Left cardiac atrium (tissue), 4 donors: ENCODE measurements at regions not wholly inside any gene's neighbourhood (a gene's known extent, or its start where the extent isn't known, plus 50 kb on each side); places are given as distances from the start of the nearest gene placed in this dataset.

ENCODE experiments used
- ATAC-seq, 2 donors: fragments of 200-7000 bp; cut with Tn5 transposase; one replicate each; pipeline ENCODE4 v1.9.1; 2020; ENCODE audit warnings: mild to moderate bottlenecking in 2 of 2, moderate library complexity in 2 of 2
- DNase-seq: peaks from one replicate; pipeline ENCODE4 v3.0.0-alpha.2; 2020
- intact Hi-C, 2 donors: fragments of 100-400 bp; cut with DNase I; formaldehyde crosslinking; loops; one replicate each; pipeline versions ENCODE4 v1.14.1 to v1.15.1; 2022 to 2023
- donor health status: DM: no; HTN: yes; CAD: no.
- donor health status: DM: no; HTN: yes; CAD: no; lungs with severe emphysema.
- donor health status: DM: yes; HTN: yes; CAD: no.
- donor health status: Dilated cardiomyopathy.

DNA sequence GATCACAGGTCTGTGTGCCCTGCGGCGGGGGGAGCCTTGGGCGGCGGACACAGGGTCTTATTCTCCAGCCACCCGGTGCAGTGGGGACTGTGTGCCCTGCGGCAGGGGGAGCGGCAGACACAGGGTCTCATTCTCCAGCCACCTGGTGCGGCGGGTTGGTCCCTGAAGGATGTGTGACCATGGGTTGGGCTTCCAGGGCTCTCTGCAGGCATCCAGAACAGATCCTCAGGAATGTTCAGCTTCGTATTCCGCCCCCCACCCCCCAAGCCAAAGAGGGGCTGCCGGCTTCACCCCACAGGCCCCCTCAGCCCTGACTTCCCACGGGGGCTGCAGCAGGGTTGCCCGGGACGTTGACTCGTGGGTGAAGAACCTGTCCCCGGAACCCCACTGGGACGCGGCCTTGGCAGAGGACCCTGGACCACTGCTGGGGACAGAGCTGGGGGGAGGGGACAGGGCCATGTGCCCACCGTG, 154.5 kb upstream of the PPP2R2D start:
- ATAC-seq (no peak), DNase-seq (no peak)
- intact Hi-C loops = no loop called here

DNA sequence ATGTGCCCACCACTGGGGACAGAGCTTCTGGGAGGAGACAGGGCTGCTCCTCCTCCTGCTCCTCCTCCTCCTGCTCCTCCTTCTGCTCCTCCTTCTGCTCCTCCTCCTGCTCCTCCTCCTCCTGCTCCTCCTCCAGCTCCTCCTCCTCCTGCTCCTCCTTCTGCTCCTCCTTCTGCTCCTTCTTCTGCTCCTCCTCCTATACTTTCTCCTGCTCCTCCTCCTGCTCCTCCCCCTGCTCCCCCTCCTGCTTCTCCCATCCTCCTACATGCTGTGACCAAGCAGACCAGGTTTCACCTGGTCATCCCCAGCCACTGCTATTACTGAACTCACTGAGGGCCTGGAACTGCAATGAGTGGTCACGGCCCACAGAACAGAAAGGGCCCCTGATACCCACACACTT, 154.0 kb upstream of the PPP2R2D start:
- intact Hi-C loops = no loop called here
- ATAC-seq (no peak), DNase-seq (no peak)

DNA sequence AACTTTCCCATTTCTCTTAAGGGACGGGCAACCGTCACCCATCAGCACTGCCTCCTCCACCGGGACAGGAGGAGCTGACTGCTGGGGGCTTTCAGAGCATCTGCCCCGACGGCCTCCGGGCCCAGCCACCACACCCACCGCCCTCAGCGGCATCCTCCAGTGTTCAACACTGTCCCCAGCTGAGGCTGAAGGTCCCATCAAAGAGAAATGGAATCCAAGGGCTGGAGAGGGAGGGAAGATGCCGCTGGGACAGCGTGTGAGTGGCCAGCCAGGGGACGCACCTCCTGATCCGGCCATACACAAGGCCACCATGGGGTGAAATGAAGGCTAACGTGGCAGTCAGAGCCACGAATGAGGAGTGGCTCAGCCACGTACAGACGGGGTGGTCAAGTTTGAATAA, 153.6 kb upstream of the PPP2R2D start:
- ATAC-seq (no peak), DNase-seq (no peak)
- intact Hi-C loops = no loop called here

DNA sequence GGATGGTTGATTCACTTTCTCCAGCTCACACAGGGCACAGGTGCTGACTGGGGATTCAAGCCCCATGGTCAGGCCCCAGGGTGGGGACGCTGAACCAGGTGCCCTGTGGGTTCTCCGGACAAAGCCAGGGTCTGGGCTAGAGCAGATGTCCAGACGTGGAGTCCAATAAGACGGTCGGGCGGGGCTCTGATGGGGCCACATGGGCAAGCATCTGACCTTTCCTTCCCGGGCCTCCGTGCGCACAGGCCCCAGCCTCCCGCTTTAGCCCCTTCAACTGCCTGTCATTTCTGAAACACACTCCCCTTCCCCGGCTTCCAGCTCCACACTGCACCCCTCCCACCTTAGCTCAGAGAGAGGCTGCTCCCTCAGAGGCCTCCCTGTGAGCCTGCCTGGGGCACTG, 153.0 kb upstream of the PPP2R2D start:
- DNase-seq (no peak), ATAC-seq (no peak)
- intact Hi-C loops = no loop called here

DNA sequence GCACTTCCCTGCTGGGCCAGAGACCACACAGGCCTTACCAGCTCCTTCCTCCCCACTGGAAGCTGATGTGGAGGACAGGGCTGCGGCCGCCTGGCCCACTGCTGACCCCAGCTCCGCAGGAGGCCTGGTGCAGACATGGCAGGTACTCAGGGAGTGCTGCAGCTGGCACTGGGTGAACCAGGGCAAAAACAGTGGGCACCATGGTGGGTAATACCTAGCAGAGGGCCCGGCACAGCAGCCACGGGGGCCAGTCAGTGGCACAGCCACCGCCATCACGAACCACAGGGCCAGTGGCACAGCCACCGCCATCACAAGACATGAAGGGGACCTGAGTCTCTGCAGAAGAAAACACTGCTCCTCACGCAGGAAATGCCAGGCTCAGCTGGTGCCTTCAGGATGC, 152.6 kb upstream of the PPP2R2D start:
- ATAC-seq = no peak
- DNase-seq = no peak
- intact Hi-C loops = no loop called here

DNA sequence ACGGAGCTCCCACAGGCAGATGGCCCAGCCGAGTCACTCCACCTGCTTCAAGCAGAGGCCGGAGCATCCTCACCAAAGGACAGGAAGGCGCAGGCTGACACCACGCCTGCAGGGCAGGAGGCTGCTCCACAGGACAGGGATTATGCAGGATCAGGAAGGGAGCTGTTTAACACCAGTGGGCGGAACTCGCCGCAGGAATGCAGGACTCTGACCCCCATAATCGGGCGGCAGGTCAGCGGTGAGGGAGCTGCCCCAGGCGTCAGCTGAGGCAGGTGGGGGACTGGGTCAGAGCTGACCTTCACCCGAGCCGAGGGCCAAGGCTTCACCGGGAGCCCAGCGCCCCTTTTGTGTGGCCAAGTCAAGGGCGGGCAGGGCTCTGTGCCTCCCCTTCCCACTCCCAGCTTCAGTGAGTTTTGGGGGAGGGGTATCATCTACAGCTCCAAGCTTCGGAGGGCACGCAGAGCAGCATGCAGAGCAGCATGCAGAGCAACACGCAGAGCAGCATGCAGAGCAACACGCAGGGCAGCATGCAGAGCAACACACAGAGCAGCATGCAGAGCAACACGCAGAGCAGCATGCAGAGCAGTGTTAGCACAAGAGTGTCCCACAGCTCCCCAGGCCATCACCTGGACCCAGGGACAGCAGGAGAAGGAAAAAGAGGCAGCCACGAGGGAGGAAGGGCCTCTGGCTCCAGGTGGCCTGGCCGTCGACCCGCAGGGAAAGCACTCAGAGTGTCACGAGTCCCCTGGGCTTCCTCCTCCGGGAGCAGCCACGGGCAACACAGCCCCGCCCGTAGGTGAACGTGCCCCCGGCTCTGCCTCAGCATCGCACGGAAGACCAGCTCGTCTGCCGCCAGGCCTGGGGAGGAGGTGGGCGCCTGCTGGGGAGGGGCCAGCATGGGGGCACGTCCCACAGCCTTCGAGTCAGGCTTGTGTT, 151.7 kb upstream of the PPP2R2D start:
- DNase-seq = no peak
- intact Hi-C loops = no loop called here
- no peak for ATAC-seq

DNA sequence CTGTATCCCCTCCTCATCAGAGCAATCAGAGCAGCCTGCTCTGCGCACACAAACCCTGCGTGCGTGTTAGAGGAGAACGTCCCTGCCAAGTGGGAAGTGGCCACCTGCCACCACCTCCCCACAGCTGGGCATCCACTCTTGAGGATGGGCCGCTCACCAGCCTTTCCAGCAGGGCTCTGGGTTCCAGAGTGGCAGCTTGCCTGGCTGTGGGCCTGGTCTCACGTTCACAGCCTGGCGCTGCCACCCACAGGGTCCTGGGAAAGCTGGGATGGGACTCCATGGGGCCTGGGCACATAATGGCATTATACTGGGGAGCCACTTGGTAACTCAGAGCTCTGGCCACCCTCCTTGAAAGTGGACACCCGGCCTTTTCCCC, 151.1 kb upstream of the PPP2R2D start:
- intact Hi-C loops = no loop called here
- ATAC-seq = no peak
- DNase-seq = no peak

DNA sequence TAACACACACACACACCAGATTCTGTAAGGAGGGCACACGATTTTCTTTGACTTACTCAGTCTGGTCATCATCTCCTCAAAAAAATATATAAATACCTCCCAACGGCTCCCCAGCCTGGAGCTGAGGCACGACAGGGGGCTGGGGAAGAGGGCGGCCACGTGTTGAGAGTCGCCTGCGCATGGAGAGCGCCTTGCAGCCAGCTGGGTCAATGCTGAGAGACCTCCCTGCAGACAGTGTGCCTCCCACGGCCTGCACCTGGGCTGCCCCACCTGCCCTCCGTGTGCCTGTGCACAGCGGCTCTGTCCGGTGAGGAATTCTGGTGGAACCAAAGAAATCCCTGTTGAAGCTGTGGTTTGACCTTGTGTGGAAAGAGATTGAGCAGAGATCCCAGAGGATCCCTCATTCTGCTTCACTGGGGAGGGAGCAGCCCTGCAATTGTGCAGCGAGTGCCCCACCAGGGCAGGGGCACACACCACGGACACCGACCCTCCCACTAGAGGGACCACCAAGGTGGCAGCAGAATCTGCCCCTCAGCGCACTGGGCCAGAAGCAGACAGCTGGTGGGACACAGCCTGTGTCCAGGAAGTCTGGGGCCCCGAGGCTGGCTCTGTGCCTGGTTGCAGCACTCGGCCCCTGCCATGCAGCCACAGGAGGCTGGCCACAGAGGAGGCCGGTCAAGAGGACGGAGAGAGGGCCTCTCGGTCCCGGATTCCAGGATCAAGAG, 150.5 kb upstream of the PPP2R2D start:
- intact Hi-C loops = no loop called here
- ATAC-seq (no peak), DNase-seq (no peak)

DNA sequence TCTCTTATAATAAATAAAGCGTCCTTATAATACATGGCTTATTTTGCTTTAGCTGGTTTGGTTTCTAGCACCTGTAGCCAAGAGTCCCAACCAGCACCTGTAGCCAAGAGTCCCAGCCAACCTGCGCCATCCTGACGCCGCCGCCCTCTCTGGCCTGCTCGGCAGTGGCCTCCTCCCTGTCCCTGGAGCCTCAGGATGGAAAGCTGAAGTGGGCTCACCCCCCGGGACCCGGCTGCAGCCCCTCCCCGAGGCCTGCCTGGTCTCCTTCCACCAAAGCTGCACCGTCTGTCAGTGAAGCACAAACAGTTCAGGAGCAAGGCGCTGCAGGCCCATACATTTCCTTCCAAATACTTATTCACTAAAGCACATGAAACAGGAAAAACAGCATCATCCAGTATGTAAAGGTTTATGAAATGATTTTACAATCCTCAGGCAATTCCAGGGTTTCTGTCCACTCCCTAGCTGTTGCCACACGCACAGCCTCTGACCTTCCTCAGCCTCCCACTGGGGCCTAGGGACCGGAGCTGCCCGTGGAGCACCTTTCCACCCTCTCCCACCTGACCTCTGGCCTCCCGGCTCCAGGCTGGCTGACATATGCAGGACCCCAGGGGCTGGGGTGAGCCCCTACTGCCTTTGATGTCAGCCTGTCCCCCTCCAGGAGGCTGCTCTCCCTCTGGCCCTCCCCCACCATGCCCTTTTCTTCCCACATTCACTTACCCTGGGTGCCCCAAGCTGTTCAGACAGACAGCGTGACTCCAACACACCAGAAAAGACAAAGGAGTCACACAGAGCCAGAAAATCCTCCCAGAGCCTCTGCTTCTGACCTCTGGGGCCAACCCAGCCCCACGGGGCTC, 149.6 kb upstream of the PPP2R2D start:
- ATAC-seq (no peak), DNase-seq (no peak)
- intact Hi-C loops = no loop called here

DNA sequence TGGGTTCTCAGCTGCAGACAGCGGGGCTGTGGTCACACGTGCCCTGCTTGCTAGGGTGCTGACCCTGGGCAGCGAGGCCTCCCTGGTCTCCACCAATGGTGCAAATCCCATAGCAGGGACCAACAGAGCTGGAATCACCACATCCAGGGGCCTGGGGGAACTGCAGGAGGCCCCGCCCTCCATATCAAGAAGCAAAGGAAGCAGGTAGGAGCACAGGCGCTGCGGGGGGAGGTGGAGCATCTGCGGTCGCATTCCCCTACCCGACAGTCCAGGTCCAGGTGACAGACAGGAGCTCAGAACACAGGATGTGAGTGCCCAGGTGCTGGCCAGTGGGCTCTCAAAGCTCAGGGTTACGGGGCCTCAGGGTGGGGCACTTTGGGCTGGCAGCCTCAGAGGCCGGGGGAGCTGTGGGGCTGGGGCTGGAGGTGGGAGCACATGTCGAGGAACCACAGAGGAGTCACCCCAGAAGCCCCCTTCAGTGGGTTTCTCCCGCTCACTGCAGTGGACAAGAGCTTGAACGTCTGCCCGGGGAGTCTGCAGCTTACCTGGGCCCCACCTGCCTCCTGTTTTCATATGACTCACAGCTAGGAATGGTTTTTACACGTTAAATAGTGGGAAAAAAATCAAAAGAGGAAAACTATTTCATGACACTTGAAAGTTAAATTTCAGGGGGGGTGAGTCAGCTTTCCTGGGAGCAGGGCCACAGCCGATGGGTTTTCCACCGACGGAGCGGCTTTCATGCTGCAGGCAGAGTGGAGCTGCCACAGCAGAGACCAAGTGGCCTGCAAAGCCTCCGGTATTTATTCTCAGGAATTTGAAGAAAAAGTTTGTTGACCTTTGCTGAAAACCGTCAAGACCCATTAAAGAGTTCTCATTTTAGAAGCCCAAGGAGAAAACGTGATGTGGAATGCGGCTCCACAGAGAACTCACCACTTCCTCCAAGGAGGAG, 148.7 kb upstream of the PPP2R2D start:
- intact Hi-C loops = no loop called here
- ATAC-seq = no peak
- DNase-seq = no peak

DNA sequence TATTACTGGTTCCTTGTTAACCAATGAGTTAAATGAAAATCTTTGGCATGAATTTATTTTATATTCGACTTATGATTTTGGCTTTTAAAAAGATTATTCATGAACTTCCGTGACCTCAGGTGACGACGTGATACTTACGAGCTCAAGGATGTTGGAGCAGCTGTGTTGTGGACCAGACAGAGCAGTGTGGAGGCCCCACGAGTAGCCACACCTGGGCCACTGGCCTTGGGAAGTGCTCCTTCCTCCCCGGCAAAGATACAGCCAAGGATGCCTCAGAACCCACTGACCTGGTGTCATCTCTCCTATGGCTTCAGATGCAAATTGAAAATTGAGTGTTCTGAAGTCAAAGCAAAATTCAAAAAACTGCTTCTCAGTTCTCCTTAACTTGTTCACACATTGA, 147.5 kb upstream of the PPP2R2D start:
- intact Hi-C loops = no loop called here
- ATAC-seq (no peak), DNase-seq (no peak)

DNA sequence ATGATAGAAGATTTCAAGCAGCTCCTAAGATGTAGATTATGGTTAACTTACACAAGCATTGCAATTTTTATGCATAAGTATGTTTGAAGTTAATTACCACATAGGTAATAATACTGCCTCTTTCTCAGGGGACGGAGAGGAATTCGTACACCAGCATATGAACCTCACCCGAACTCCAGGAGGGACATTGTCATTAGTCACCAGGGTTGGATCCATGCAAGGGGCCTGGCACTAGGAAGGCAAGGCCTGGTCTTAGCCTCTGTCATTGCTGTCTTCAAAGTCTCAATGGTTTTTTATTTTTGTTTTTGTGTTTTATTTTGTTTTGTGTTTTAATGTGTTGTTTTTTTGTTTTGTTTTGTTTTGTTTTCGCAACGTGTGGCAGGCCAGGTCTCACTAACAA, 145.6 kb upstream of the PPP2R2D start:
- DNase-seq = no peak
- intact Hi-C loops = no loop called here
- ATAC-seq = no peak

DNA sequence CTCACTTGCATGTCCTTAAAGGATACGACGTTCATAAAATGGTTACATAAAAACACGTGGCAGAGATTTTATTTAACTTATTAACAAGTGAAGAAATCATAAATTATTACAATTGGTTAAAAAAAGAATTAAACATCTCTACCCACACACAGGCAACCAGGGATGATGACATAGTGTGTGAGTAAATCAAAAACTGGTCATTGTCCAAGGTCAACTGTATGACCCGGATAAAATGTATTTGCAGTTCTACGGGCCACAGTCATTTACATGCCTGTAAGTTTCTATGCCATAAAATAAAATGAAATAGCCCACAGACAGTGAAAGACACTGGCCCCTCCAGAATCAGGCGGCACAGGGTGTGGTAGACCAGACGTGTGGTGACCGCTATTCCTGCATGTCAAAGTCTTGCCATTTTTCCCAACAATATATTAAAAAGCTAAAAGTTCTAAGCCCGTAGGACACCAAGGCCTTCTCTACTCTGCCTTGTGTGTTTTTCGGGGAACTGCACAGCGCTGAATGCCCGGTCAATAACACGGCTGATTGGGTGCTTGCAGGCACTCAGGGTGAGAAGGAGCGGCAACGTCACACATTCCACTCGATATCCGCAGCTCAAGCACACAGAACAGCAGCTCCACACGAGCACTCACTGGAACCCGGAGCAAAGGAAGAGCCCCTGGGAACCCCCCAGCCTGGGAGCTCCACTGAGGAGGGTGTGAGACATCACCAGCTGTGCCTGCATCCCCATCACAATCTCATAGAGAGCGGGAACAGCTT, 143.3 kb upstream of the PPP2R2D start:
- no peak for DNase-seq
- ATAC-seq = no peak
- intact Hi-C loops = no loop called here

DNA sequence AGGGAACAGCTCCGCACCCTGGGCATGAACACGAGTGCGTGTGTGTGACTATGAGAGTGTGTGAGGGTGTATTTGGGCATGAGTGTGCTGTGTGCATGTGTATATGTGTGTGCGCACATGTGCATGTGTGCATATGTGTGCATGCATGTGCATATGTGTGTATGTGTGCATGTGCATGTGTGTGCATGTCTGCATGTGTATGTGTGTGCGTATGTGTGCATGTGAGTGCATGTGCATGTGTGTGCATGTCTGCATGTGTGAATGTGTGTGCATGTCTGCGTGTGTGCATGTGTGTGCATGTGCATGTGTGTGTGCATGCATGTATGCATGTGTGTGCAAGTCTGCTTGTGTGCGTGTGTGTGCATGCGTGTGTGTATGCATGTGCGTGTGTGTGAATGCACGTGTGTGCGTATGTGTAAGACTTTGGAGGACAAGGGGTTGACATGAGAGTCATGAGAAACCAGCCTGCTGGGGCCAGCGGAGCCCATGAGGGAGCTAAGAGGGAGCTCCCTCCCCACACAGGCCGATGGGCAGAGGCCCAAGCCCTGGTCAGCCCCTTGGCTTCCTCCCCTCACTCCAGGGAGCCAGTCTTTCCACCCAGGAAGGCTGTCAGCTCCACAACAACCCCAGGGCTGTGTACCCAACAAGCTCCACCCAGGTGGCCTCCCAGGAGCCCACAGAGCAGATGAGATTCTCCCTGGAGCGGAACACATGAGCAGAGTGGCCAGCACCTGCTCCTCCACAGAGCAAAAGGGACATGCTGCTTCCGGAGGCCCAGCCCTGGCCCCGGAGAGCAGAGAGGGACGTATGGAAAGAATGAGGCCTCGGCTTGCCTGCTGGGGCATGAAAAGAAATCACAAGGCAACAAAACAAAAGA, 142.5 kb upstream of the PPP2R2D start:
- intact Hi-C loops = no loop called here
- ATAC-seq (no peak), DNase-seq (no peak)

DNA sequence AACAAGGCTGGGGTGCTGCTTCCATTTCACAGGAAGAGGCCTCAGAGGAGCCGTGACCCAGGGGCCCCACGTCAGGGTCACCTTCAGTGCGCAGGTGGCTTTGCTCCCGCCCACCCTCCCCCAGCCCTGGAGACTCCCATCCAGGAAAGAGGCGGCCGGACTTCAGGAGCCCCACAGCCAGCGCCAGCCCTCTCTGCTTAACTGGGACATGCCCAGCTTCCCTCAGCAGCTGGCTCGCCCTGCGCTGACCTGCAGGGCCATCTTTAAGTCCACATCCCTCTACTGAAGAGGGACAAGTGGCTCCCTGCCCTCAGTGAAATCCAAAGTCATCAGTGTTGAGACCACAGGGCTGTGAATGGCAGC, 141.9 kb upstream of the PPP2R2D start:
- intact Hi-C loops = no loop called here

DNA sequence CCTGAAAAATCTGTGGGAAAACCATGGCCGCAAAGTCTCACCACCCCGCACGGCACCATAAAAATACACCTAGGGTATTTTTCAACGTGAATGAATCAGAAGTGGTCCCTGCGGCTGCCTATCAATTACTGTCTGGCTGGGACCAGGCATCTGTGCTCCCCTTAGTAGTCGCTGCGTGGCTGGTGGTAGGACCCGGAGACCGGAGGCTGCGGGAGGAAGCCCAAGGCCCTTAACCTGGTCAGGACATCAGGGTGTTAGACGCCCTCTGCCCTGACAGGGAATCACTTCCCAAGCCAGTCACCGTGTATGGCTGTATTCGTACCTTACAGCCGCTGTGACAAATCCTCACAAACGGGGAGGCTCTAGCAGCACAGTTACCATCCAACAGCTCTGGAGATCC, 141.5 kb upstream of the PPP2R2D start:
- DNase-seq (no peak), ATAC-seq (no peak)
- intact Hi-C loops = no loop called here

More for the DNA sequence above, 141.9 kb upstream of the PPP2R2D start:
- ATAC-seq = no peak
- no peak for DNase-seq
